SKM-1 (cell line): ENCODE measurements at regions not wholly inside any gene's neighbourhood (a gene's known extent, or its start where the extent isn't known, plus 50 kb on each side); places are given as distances from the start of the nearest gene placed in this dataset.

Experiments
- DNase-seq: peaks from one replicate; lab custom pipeline; 2025; ENCODE audit not compliant: unreplicated experiment; lab: John Stamatoyannopoulos, UW

DNA sequence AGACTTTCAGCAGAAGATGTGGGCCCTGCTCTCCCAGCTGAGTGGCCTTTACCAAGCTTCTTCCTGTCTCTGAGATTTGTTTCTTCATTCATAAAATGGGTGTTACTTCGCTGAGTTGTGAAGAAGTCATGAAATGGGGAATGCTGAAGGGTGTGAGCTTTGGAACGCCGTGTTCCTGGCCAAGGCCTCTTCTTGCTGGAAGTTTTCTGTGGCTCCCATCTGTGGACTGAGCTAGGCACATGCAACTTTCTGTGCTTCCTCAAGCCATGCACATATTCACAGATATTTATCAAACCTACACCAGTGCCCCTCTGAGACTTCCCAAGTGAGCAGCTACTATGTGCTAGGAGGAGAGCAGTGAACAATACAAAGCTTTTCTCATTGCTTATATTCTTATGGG lies 106.3 kb upstream of the JUN start:
- DNase-seq, result no peak

DNA sequence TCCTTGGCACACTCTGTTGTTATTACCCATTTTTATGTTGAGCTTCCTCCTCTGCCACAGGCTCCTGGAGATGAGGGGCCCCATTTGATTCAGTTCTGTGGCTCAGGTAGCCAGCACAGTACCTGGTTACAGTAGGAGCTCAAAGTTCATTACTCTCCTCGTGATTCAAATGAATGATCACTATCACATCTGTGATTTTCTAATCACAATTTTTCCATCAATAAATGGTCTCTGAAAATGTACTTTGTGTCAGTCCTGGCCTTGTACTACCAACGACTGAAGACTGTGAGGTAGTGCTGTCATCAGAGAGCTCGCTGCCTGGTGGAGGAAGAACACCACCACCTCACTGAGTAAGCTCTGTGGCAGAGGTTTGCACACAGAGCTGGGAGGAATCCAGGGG lies 106.8 kb upstream of the JUN start:
- DNase-seq, result no peak

DNA sequence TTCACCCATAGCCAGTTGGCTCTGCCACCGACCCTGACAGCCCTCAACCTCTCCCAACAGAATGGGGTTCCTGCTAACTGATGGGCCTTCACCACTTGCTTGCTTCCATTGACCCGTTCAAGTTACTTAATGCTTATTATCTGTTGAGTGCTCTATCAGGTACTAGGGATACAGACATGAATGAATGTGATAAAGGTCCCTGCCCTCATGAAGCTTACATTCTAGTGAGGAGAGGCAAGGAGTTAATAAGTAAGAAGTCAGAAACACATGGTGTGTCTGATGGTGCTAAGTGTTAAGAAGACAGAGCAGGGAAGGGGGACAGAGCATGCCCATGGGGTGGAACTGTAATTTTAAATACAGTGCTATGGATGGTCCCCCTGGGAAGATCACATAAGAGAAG lies 107.5 kb upstream of the JUN start:
- no peak for DNase-seq

DNA sequence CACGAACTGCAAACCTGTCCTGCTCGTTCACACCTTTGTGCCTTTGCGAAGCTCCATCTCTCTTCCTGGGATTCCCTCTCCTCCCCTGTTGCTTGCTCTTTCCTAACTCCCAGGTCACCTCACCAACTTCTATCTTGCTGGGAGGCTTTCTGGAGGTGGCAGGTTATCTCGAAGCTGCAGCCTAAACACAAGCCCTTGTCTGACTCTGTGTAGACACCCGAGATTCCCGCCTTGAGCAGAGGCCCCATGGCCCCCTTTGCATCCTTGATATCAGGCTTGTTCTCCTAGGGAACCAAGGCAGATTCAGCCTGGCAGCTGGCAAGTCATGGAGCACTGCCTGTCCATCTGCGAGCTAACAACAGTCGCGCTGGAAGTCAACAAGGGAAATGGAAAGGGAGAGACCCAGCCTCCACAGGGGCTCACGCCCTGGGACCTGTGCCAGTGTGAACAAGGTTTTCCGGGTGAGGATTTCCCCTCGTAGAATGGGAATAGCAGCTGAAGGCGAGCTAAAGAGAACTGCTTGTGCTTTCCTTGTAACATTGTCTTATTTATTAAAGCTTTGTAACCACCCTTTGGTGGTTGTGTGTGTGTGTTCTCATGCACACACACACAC lies 109.5 kb upstream of the JUN start:
- no peak for DNase-seq

DNA sequence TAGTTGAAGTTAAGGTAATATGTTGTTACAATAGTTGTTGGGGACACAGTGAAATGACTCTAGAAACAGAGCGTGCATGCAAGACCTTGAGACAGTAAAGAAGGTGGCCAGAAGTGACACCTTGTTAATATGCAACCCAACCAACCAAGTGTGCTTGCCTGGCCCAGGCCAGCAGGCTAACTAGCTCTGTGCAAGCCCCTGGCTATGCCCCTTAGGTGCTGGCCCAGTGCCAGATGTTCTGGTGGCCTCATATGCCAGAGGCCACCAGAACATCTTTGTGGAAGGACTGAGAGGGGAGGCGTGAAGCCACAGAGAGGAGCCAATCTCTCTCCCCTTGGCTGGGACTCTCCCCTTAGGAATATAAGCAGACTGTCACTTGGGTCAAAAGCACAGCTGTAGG lies 111.2 kb upstream of the JUN start:
- no peak for DNase-seq

DNA sequence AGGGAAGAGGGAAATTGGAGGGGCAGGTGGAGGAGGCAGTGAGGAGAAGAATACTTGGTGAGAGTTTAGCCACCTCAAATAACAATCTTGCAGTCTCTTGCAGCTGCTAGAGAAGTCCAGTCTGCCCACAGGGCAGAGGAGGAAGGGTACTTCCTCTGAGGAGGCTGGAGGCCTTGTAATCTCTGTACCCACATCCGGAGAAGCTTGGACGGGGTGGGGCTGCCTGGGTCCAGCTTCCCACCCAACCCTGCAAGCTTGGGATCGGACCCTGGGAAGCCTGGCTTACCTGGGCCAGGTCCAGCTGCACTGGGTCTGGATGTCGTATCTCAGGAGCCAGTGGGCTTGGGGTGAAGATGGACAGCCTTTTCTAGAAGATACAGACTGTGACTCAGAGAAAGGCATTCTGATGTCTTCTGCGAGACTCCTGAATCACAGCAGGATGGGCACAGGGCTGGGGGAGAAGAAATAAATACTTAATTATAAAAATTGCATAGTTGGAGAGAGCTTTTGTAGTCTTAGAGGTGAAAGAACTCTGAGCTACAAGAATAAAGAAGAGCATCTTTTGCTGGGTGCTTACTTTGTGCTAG lies 111.8 kb upstream of the JUN start:
- no peak for DNase-seq

DNA sequence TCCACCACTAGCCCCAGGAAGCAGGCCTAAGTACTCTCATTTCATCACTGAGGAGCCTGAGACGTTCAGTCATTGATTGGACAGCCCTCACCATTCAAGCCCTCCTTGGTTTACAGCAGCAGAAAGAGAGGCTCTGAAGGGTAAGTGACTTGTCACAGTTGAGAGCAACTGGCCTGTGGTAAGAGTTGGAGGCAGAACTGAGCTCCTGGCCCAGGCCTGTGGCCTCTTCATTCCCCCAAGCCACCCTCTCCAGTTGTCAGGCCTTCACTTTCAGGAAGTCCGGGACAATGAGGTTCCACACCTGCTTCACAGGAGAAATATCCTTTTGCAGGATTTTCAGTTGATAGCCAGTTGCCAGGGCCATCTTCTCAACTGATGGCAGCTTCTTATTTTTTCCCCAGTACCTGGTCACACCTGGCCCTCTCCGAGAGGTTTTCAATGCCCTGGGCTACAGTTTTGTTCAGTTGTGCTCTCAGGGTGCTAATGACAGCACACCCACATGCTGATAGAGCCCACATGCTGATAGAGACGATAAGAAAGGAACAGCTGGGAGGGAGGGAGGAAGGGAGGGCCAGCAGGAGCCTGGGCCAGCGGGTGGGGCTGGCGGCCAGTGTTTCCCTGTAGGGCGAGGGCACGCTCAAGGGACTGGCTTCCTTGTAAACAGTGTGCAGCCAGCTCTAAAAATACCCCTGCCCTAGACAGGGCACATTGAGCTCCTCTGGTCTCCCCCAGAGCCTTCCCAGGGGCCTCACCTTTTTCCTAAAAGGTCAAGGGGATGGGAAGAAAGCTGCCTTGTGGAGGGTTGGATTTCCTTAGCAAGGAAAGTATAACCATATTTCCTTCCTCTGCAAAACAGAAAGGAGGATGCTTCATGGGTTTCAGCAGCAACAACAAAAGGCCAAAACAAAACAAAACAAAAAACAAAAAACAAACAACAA lies 112.7 kb upstream of the JUN start:
- no peak for DNase-seq

DNA sequence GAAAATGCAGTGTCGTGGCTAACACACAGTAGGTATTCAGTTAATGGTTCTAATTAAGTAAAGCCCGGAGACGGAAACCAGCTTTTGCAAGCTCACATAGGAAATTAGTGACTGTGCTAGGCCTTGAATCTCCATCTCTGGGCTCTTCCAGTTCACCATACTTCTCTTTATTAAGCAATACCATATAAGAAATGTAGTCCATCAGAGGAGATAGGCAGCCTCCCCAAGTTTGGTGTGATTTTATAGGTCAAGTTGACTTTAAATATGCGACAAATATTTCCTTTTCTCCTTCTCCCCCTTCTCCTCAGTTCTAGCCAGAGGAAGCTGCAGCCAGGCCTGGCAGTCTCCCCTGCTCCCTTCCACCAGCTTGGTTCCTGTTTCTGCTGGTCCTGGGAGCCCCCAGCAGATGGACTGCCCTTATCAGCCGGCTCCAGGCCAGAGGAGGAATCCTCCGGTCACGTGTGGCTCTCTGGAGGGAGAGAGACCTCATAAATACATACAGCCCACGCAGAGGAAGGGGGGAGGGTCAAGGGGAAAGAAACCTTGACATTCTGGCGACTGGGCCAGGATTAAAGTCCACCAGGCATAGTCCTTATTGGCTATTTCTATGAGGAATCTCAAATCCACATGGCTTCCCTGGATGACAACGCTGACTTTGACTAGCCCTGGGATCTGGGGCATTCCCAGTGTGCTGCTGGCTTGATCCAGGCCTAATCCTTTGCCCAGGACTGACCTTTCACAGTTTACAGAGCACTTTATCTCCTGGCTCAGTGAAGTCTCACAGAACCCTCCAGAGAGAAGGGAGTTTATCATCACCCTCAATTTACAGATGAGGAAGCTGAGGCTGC lies 115.1 kb upstream of the JUN start:
- DNase-seq, result peak; percentile 64

DNA sequence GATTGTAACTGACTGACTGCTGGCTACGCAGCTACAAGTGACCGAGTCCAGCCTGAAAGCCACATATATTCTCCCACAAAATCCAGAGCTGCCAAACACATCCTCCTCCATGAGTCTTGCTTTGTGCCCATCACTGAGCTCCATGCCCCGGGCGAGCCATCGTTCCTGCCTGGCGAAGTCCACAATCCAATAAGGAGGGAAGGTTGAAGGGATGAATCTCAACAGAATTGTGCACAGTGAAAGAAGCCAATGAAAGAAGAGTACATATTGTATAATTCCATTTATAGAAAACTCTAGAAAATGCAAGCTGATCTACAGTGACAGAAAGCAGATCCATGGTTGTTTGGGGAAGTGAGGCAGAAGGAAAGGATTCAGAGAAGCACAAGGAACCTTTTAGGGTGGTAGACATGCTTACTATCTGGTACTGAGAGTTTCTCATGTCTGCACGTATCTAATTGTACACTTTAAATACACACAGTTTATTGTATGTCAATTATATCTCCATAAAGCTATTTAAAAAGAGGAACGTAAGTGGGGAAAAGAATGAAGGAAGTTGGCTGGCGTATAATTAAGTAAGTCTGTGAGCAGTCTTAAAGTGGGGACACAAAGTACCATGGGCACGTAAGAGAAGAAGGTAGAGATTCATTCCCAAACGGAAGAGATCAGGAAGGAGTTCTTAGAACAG lies 115.9 kb upstream of the JUN start:
- no peak for DNase-seq

DNA sequence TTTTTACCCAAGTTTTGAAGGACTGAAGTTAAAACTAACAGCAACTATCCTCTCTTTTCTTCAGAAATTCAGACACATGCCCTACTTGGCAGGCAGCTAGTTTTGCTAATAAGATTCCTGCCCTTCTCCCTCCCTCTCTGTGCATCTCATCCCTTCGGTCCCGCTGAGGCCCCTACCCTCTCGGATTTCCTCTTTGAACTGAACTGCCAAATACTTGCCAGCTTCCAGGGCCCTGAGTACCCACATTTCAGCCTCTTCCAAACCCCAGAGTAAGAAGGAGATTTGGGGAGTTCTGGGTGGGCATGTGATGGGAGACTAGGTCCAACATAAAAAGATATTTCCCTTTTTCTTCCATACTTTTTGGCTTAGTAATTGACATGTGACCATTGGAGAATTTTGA lies 116.5 kb upstream of the JUN start:
- DNase-seq, result no peak

DNA sequence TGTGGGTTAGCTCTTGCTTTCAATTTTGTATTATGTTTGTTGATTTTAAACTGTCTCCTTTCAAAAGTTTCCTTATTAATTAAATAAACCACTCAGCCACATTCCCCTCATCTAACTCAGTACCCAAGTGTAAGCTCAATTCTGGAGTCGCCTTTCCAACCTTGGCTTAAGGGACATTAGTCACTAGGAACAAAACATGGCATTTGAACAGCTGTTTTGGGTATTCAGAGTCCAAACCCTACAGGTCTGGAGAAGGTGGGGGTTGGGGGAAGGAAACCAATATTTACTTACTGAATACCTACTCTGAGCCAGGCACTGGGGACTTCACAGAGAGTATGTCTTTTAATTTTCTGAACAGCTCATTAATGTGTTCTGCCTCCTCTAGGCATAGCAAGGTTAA lies 117.2 kb upstream of the JUN start:
- DNase-seq, result no peak

DNA sequence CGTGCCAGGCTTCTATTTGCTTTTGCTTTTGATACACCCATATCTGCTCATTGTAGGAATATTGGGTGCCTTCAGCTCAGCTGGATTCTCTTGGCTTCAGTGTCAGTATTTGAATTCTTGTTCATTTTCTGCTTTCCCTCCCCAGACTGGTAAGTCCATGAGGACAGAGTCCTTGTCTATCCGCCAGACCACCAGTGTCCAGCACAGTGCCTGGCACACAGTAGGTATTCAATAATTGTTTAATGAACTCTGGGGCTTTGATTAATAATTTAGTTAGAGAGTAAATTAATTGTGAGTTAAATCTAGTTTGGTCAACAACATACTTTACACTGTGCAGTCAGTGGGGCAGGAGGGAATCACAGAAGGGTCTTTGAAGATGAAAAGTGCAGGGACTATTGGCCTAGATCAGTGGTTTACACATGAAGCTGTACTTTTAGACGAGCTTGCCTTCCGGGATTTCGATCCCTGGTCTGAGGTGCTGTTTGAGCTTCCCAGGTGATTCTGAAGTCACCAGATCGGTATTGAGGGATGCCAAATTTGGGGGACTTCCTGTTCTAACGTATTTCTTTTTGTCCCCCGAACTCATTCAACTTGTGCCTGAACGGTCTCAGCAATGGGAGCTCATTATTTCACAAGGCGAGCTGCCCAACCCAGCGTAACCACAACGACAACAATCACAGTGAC lies 119.1 kb upstream of the JUN start:
- no peak for DNase-seq

DNA sequence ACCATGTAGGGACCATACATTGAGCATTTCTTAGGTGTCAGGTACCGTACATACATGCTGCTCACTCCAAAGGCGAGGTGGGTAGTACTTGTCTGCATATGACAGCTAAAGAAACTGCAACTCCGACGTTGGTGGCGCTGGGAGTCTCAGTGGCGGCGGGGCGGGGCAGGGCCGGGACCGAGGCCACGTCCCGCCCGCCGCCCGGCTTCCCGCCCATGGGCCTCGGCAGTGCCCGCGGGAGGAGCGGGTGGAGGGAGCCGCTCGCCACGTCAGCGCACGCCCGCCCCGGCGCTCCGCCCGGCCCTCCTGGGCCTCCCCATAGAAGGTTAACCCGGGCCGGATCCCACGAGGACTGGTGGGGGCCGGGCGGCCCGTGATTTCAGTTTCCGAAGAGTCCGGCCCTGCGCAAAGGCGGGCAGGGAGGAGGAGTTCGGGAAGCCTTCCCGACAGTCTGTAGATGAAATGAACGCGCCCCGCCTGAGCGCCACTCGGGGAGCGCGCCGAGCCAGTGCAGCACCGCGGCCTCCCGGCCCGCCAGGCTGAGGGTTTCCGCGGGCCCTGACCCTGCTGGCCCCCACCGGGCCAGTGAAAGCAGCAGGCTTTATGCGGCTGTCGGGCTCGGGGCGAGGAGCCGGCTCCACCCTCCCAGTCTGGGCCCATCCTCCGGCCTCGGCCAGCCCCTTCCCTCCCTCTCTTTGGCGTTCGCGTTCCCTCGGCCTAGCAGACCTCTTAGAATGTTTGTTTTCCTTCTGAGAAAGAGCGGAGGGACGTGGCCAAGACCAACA lies 119.9 kb upstream of the JUN start:
- DNase-seq, result peak; percentile 39

DNA sequence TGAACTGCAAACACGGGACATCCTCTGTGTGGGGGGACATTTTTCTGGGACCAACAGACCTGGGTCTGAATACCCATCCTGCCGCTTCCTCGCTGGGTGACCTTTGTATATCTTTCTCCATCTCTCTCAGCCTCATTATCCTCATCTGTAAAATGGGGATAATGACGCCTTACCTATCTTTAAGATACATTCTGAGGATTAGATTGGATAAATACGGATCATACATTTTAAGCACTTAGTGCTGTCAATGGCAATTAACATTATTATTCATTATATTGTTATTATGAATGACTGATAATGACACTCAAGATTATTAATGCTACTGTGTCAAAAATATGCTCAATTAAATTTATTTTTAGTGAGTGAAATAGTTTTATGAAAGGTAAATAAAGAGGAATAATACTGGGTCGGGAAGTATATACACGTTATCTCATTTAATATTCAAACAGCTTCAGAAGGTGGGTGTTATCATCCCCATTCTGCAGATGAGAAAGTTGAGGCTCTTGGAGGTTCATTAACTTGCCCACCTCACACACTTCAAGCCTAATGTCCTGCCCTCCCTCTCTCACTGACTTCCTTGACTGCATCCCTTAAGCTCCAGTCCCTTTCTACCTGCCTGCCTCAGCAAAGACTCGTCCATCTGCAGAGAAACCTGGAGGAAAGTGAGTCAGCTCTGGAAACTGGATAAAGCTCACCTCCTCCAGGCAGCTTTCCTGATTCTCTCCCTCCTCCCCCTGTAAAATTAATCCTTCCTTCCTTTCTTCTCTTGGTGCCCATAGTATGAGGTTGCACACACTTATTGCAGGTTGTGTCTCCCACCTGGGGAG lies 120.7 kb upstream of the JUN start:
- DNase-seq, result no peak

DNA sequence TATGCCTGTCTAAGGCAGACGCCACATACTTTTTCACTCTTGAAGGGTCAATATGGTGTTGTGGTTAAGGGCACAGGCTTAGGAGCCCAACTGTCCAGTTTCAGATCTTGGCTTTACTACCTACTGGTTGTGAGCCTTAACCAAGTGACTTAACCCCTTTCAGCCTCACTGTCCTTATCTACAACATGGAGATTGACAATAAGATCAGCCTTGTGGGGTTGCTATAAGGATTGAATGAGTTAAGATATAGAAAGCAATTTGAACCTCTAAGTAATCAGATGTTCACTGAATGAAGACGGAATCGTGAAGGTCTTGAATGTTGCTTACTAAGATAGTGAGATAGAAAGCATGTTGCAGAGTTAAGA lies 121.3 kb upstream of the JUN start:
- DNase-seq, result no peak

DNA sequence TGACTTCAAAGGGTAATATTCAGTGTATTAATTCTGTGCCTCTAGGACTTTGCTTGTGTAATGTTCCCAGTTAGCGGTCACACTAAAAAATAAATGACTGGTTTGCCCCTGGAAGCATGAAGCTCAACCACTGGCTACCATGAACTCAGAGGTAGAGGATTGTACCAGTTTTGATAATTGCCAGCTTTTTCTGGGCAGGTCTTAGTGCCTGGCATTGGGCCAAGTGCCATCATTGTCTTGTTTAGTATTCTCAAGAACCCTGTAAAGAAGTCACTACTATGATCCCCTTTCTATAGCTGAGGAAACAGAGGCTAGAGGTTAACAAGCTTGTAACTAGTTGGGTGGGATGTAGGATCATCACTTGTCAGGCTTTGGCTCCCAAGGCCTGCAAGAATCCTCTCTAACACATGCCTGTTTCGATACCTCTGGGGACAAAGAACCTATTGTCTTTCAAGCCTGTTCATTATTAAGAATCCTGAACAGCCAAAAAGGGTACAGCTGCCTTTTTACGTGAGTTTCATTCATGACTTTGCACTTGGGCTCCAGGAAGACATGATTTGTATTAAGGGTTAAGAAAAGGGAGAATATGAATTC lies 121.9 kb upstream of the JUN start:
- no peak for DNase-seq

DNA sequence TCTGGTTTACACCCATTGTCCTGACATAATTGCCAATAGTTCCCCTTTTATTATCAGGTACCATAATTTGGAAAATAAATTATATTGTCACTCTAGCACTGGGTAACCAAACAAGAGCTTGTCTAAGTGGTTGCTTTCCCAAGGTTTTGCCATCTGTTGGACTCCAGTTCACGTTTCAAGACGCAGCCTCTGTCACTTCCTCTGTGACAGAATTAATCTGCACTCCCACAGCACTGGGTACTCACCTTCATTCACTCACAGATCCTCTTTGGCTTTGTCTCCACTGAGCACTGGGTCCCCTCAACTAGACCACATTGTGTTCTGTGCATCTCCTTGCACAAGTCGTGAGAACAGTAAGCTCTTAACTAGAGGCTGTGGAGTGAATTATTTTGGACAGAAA lies 123.6 kb upstream of the JUN start:
- DNase-seq, result no peak
